Anterior cingulate cortex (tissue), 58 donors: ENCODE measurements at regions not wholly inside any gene's neighbourhood (a gene's known extent, or its start where the extent isn't known, plus 50 kb on each side); places are given as distances from the start of the nearest gene placed in this dataset.

ENCODE experiments used
- DNase-seq, 58 donors: peaks; one replicate each; lab custom pipeline; 2025; lab: John Stamatoyannopoulos, UW

DNA sequence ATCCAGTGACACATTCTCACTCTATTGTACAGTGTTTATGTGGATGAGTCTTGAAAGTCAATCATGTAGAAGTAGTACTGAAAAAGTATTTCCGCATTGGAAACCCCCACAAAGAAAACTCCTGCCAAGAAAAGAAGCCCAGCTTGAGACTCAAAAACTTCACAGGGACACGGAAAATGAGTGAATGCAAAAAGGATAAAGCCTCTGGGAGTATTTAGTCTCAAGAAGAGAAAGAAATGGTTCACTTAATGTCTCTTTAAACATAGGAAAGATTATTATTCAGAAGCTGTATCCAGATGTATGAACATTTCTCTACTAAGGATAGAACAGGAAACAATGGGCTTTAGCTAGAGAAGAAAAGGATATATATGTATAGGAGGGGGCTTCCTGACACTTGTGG, 304.5 kb downstream of the BARHL2 start:
- DNase-seq, result no peak

DNA sequence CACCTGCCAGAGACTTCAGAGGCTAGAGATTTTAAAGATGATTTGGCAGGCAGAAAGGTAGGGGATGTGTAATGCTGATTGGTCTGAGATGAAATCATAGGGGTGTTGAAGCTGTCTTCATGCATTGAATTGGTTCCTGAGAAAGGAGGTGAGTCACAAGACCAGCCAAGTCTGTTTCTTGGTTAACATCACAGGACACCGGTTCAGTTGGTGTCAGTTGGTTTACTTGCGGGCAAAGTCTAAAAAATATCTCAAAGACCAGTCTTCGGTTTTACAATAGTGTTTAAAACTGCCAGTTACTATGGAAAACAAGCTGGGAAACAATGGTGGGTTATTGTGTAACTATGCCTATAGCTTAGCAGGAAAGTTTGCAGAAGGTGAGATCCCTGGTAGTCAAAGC, 305.9 kb downstream of the BARHL2 start:
- no peak for DNase-seq

DNA sequence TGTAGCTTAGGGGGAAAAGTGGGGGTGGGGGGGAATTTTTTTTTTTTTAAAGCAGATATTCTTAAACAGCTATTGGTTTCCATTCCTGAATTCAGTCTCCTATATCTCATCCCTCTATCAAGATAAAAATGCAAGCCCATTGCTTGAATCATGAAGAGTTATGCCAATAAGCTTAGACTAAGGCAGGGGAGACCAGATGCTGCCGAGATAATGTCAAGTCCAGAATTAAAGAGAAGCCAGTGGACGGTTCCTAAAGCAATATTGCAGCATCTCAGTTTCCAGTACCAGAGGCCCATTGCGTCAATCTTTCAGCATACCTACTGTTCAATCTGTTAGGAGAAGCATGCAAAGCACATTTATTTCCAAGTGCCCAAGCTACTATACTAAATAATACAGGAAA, 309.4 kb downstream of the BARHL2 start:
- DNase-seq, result no peak

DNA sequence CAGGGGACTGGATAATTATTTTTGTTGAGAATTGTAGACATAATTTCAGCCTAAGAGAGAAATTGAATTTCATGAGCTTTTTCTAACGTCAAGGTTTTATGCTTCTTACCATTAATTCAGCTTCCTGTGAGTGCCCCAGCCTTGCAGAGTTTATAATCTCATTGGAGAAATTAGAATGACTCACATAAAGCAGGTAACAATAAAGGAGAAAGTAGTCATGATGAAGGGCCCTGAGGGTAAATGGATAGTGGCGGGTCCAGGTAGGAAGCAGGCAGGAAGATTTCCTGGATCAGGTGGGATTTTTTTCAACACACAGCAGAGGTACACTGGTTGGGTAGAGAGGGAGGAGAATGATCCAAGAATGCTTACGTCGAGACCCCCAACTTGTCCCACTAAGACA, 311.4 kb downstream of the BARHL2 start:
- DNase-seq, result no peak

DNA sequence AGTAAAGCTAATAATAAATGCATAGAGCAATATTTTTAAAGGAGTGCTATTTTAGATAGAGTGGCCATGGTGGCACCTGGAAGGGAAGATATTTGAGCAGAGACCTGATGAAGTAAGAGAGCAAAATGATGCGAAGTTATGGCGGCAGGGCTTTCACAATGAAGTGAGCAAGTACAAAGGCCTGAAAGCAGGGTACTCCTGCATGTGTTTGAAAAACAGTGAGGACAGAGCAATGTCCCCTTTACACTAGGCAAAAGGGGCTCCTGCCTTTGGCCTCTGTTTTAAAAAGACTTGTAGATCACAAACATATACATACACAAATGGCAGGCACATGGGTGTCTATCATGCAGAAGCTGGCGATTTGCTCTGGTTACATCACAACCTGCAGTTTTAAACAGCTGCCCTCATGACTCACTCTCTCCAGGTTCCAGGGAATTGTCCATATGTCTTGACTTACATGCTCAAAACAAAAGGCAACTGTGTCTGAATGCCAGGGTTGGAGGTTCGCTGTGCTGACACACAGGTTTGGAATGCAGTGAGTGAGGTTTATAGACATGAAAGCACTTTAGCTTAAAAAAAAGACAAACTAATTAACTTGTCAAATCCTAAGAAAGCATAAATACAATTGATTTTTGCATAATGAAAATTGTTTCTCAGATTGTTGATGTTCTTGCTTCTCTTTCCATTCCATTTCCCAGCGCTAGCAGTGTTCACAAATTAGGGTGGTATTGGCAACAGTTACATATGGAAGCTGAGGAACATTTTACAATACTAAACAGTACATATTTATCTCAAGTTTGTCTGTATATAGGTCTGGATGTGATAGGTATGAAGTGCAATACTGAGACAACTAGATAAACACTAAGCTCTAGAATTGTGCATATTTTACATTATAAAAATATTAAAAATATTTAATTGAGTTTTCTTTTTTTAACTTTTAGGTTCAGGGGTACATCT, 313.9 kb downstream of the BARHL2 start:
- DNase-seq, result no peak

DNA sequence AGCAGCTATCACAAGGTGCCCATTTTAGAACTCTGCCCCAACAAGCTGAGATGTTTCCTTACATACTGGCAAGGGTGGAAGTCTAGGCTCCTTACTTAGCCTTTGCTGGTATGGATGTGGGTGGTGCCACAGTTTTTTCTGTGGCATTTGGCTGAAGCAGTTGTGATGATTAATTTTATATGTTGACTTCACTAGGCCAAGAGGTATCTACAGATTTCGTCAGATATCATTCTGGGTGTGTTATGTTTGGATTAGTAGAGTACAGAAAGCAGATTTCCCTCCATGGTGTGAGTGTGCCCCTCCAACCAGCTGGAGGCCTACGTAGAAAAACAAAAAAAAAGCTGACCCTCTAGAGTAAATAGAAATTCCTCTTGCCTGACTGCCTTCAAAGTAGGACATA, 317.0 kb downstream of the BARHL2 start:
- DNase-seq, result no peak

DNA sequence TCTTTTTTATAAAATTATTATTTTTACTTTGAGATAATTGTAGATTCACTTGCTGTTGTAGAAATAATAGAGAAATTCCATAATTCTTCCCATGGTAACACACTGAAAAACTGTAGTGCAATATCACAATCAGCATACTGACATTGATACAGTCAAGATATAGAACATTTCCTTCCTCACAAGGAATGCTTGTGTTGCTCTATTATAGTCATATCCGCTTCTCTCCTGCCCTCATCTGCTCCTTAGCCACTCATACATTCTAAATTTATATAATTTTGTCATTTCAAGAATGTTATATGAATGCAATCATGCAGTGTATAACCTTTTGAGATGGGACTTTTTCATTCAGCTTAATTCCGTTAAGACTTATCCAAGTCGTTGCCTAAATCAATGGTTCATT, 320.2 kb downstream of the BARHL2 start:
- DNase-seq, result no peak

DNA sequence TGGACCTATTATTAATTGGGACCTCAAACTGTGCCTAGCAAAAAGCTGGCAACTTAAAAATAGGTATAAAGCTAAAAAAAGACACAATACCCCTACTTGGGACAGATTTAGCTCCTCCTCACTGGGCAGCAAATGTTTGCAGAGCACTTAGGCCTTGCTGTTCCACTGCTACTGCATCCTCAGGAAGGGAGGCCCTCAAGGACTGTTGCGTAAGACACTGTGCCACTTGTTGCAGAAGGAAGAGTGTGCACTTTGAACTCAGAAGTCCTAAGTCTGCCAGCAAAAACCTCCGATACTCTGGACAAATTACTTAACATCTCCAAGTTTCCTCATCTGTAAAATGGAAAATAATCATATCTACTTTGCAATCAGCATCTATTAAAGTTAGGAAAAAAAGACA, 322.9 kb downstream of the BARHL2 start:
- DNase-seq, result no peak

DNA sequence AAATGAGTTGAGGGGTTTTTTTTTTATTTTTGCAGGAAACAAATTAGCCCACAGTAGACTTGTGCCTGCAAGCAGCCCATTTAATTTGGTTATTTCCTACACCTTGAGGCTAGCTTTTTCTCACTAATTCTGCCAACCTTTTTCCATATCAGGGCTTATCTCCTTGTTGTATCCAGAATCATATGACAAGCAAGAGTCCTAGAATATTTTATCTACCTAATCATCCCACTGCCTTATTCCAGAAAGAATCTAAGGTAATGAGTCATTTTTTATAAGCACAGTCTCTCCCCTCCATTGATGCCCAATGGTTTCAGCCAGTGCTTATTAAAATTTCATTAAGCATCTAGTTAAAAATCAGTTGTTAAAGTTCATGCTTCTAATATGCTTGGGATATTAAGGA, 324.1 kb downstream of the BARHL2 start:
- DNase-seq, result no peak

DNA sequence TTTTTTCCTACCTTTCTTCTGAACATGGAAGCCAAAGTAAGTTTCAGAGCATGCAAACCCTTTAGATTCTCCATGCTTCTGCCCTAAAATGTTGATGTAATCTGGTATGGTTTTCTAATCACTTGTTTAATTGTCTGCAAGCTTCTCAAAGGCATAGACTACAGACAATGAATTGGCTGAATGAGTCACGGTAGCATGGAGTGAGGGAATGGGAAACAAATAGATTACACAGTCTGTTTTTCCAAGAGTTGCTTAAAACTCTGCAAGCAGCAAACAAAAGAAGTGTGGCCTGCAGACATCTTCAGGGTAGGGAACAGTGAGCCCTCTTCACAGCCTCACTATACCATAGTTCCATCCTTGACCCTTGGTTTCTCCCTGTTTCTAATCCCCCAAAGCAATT, 326.0 kb downstream of the BARHL2 start:
- DNase-seq, result no peak

DNA sequence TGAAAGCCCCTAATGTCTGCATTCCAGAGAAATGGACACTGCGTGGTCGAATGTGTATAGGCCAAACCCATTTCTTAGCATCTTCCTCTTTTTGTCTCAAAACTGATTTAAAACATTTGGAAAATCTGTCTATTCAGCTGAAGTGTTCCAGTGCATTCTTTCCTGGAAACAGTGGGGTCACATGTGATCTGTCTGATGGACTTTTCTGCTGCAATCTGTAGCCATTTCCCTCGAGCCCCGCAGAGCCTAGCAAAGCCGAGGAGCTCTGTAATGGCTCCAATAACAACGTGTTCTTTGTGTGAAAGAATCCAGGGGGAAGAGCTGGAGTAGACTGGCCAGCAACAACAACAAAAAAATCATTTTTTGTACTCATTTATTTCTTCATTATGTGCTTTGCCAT, 329.3 kb downstream of the BARHL2 start:
- peak in 3 of 58 donors; percentile 0 to 4 (median 3) for DNase-seq

DNA sequence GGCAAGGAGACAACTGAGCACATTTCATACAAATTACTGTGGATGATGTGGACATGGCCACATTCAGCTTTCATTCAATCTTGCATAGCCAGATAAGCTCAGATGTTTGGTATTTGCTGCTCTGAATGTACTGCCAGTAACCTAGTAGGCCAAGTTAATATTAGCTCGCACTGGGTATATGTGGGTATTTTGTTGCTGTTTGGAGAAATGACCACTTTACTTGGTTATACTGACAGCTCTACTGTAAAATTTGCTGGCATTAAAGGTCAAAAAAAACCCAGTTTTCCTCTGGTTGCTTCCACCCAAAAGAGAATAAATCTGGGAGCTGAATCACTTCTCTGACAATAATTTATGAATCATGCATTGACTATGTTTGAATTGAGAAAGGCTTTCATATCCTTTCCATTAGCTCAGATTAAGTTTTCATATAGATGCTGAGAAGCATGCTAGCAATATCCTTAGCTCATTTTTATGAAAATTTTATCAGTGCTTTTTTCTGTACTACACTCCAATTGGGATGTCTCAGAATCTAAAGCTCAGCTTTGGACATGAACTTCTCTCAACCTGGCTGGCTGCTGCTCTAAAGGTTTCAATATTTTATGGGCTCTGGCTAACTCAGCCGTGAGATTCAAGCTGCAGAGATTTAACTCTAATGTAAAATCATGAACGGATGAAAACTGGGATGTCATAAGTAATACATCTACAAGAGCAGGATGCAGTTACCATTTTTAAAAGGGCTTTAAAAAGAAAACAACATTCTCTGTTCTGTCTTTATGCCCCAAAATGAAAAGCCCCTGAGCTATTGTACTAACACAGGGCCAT, 330.0 kb downstream of the BARHL2 start:
- no peak for DNase-seq

DNA sequence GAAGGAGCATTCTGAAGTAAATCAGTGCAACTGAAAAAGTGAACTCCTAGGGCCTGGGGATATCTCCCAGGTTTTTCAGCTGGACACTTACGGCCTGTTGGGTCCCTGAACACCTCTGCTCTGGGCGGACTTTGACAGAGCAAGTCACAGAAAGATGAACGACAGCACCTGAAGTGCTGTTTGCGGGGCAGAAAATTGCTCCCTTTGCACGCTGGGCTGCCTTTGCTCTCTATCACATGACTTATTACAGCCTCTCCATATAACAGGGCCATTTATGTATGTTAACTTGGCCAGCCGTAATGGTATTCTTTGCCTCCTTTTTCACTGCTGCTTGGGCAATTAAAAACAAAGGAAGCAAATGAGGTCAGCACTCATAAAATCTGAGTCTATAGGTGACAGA, 332.9 kb downstream of the BARHL2 start:
- DNase-seq, result no peak

DNA sequence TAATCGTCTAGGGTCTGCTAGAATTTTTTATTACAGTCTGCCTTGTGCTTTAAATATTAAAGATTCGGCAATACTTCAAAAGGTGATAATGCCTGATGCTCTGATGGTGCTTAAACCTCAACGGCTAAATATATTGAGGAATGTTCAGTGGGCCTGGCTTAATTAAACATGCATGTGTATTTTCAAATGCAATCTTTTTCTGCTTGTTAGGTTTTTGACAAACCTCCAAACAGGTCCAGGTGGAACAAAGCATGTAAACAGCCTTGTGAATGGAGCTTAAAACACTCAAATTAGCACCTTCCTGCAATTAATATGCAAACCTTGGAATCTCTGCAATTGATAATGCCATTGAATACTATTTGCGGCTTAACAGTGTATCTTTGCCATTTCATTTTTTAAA, 334.9 kb downstream of the BARHL2 start:
- DNase-seq, result no peak

DNA sequence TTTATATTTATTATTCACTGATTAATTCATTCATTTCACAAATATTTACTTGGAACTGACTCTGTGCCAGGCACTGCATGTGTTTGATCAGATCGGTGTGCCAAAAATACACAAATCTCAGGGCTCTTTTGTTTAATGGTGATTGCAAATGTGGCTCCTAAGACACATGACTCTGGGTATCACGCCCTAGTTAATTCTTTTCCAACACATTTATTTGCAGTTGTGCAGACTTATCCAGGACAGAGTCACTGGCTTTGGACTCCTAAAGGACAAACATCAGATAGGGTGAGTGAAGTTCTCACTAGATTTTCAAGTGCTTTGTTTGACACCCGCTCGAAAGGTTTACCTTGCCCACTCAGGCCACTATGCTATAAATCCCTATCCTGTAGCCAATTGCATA, 335.5 kb downstream of the BARHL2 start:
- no peak for DNase-seq

DNA sequence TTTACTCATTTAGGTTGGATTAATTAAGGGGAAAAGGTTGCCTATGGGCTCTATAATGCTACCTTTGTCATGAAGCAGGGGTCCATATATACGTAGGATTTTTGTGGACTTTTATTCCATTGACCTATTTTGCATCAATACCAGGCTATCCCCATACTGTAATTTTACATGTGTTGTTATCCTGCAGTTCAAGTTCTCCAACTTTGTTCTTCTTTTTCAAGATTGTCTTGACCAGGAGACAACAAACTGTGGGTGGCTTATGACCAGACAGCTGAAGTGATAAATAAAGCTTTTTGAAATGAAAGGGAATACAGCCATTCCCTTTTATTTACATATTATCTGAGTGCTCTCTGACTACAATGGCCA, 345.7 kb downstream of the BARHL2 start:
- no peak for DNase-seq

DNA sequence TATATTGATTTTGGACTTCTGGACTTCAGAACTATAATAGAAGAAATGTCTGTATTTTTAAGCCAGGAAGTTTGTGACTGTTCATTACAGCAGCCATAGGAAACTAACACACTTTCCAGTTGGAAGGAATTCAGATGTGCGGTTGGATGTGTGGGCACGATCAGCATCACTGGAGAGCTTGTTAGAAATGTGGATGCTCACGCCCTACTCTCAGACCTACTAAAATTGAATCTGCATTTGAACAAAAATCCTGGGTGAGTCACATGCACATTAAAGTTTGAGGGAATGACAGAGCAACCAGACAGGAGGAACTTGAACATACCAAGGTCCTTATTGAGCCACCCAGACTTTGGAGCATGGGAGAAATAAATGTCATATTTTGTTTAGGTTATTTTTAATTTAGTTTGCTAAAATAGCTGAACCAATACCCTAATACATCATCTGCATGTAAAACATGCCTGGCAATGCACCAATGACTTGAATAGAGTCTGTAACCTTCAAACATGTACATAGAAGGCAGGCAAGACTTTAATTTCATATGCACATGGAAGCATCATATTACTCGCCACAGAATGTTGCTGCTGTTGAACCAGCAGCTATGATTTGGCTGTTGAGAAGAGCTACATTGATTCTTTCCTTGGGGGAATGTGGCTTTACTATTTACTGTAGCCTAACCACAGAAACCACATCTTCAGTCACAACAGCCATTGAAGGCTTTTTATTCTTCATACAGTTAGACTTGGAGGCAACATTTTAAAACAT, 346.2 kb downstream of the BARHL2 start:
- no peak for DNase-seq

DNA sequence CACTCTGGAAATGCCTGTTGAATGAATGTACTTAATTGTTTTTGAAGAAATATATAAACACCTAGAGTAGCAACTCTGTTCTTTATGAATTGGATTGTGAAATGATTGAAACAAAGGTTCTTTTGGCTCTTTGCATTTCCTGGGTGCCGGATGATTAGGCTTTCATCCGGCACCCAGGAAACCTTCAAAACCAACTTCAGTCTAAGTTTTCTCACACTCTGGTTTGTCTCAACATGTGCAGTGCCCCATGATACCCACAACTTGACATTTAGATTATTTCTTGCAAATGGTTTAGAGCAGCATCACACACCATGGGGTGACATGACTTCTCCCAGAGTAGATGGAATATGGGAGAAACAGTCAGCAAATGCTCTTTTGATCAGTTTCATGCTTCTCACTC, 354.9 kb downstream of the BARHL2 start:
- no peak for DNase-seq

DNA sequence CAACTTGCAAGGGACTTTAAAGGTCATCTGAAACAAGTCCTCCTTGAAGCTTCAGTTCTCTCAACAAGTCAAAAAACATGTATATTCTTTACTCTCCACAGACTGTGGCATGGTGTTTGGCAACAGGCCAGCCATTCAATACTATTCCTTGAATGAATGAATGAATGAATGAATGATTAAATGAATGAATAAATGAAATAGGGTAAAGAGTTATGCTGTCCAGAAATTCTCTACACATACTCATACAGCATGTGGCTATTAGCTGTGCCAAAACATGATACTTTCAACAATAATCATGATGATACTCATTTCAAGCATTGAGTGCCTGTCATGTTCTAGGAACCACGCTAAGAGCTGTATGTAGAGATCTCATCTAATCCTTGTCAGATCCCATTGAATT, 356.1 kb downstream of the BARHL2 start:
- DNase-seq, result no peak

DNA sequence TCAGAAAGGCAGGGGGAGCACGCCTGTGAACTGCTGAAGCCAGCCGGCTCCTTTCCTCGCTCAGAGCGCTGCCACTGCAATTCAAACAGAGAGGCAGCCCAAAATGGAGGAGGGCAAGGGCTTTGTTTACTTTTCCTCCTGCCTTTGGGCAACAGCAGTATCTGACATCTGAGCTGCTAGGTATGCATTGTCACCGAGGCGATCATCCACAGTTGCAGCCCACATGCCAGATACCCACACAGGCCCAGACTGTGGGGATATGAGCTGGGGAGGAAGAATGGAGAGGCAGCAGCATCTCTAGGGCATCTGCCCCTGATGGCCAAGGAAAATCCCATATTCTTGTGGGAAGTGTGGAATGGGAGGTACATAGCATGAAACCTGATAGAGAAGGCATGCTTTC, 357.1 kb downstream of the BARHL2 start:
- no peak for DNase-seq

DNA sequence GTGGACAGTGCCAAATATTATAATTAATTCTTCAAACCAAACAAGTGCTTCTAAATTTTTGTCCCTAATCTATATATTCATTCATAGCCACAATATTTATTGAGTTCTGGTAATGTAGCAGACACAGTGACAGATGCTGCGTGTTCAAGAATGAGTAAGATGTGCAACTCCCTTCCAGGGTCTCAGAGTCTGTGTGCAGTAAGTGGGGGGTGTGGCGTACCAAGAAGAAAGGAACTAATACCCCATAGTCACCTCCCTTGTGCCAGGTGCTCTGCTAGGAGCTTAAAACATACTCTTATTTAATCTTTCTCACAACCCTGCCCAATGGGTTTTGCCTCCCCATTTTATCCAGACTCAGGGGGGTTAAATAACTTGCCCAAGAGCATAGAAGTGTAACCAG, 358.7 kb downstream of the BARHL2 start:
- DNase-seq, result no peak
